ENCODE measurements at regions not wholly inside any gene's neighbourhood (a gene's known extent, or its start where the extent isn't known, plus 50 kb on each side); places are given as distances from the start of the nearest gene placed in this dataset.

DNA sequence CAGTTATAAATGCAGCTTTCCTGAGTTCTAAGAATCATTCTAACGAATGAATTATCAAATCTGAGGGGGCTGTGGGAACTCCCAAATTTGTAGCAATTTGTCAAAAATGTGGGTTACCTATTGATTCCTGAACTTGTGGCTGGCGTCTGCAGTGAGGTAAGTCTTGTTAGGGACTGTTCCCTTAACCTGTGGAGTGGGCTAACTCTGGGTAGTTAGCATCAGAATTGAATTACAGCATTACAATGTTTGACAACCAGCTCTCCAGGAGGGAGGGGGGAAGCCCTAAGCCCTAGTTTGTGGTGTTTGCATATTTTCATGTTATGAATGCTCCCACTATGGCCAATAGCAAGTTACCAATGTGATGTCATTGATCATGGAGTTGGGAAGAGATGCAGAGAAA, 65.9 kb upstream of the STT3B start:
- H3K9me3 ChIP-seq (ENCODE audit: insufficient read depth, low read depth, low read length): no peaks in the 10 kb centered on the region
- H3K4me1 ChIP-seq (ENCODE audit: insufficient read depth, low read length, poor library complexity, severe bottlenecking): peaks cover 51% of the 10 kb centered on the region
- peaks cover 6% of the 10 kb centered on the region for H3F3A ChIP-seq (ENCODE audit: low read depth)
- TF ChIP-seq, protein P1, sequence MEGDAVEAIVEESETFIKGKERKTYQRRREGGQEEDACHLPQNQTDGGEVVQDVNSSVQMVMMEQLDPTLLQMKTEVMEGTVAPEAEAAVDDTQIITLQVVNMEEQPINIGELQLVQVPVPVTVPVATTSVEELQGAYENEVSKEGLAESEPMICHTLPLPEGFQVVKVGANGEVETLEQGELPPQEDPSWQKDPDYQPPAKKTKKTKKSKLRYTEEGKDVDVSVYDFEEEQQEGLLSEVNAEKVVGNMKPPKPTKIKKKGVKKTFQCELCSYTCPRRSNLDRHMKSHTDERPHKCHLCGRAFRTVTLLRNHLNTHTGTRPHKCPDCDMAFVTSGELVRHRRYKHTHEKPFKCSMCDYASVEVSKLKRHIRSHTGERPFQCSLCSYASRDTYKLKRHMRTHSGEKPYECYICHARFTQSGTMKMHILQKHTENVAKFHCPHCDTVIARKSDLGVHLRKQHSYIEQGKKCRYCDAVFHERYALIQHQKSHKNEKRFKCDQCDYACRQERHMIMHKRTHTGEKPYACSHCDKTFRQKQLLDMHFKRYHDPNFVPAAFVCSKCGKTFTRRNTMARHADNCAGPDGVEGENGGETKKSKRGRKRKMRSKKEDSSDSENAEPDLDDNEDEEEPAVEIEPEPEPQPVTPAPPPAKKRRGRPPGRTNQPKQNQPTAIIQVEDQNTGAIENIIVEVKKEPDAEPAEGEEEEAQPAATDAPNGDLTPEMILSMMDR (conservative IDR thresholded peaks at IDR 0.05; ENCODE audit: low read length): no peak
- no peak for TF ChIP-seq EZH2phosphoT487 (IDR thresholded peaks at IDR 0.05; ENCODE audit: borderline replicate concordance)
- H3K36me3 ChIP-seq (ENCODE audit: insufficient read depth, low read length): no peaks in the 10 kb centered on the region
- no peaks in the 10 kb centered on the region for H4K20me1 ChIP-seq (ENCODE audit: insufficient read depth, low read length, poor library complexity, severe bottlenecking)
- no peak overlapping the region for H3K4me2 ChIP-seq (ENCODE audit: low read depth, low read length, poor library complexity, severe bottlenecking)
- no peak overlapping the region for H3K9ac ChIP-seq (ENCODE audit: low read depth, low read length, poor library complexity, severe bottlenecking)
- peaks cover 42% of the 10 kb centered on the region for H3K79me2 ChIP-seq (ENCODE audit: insufficient read depth, low read length)
- no peak overlapping the region for H2AFZ ChIP-seq (ENCODE audit: low read length)
- no peak overlapping the region for H3K4me3 ChIP-seq (ENCODE audit: low read length, poor library complexity, severe bottlenecking)
- H3K27me3 ChIP-seq (ENCODE audit: insufficient read depth, low read length, poor library complexity, severe bottlenecking): no peaks in the 10 kb centered on the region
- H3K9me2 ChIP-seq (replicated peaks; ENCODE audit: low read depth, low read length): no peaks in the 10 kb centered on the region

DNA sequence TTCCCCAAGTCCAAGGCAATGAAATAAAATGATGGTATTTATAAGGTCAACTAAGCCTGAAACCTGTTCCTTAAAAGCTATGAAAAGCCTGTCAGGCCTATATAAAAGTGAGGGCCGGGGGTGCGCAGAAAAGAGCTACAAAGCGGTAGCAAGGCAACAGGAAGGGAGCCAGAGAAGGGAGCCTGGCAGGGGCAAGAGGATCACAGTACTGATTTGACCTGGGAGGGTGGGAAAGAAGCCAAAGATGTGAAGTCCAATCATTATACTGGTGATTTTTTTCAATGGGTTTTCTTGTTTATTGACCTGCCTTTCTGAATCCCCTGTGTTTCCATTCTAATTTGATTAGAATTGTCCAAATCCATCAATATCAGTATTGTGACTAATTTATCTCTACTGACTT, 64.3 kb upstream of the STT3B start:
- H3K27me3 ChIP-seq (ENCODE audit: insufficient read depth, low read length, poor library complexity, severe bottlenecking): no peaks in the 10 kb centered on the region
- no peak overlapping the region for H3K4me3 ChIP-seq (ENCODE audit: low read length, poor library complexity, severe bottlenecking)
- peaks cover 35% of the 10 kb centered on the region for H3K79me2 ChIP-seq (ENCODE audit: insufficient read depth, low read length)
- H3K4me1 ChIP-seq (ENCODE audit: insufficient read depth, low read length, poor library complexity, severe bottlenecking): peaks cover 41% of the 10 kb centered on the region
- TF ChIP-seq EZH2phosphoT487 (IDR thresholded peaks at IDR 0.05; ENCODE audit: borderline replicate concordance): no peak
- TF ChIP-seq, protein P1 (conservative IDR thresholded peaks at IDR 0.05; ENCODE audit: low read length): no peak
- H3K4me2 ChIP-seq (ENCODE audit: low read depth, low read length, poor library complexity, severe bottlenecking): no peak overlapping the region
- no peaks in the 10 kb centered on the region for H3F3A ChIP-seq (ENCODE audit: low read depth)
- no peak overlapping the region for H2AFZ ChIP-seq (ENCODE audit: low read length)
- no peaks in the 10 kb centered on the region for H3K36me3 ChIP-seq (ENCODE audit: insufficient read depth, low read length)
- no peaks in the 10 kb centered on the region for H4K20me1 ChIP-seq (ENCODE audit: insufficient read depth, low read length, poor library complexity, severe bottlenecking)
- no peaks in the 10 kb centered on the region for H3K9me3 ChIP-seq (ENCODE audit: insufficient read depth, low read depth, low read length)
- H3K9me2 ChIP-seq (replicated peaks; ENCODE audit: low read depth, low read length): no peaks in the 10 kb centered on the region
- no peak overlapping the region for H3K9ac ChIP-seq (ENCODE audit: low read depth, low read length, poor library complexity, severe bottlenecking)

DNA sequence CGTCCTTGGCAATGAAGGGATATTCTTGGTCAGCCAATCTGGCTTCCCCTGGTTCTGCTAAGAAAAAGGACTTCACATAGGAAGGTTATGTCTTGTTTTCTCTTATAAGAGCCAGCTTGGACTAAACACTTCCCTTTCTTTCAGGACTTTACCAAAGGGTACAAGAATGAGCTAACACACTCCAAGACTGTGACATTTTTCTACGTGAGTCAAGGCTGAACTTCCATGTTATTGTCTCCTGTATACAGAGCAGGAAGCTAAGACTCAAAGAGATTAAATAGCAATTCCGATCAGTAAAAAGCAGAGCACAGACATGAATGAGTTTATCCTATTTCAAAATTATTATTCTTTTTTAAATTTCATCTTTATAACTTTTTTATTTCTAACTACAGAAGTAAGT, 63.3 kb upstream of the STT3B start:
- Histone ChIP-seq H3K36me3 (ENCODE audit: insufficient read depth, low read length) (no peaks in the 10 kb centered on the region), H3K79me2 (ENCODE audit: insufficient read depth, low read length) (peaks cover 26% of the 10 kb centered on the region), H3K4me2 (ENCODE audit: low read depth, low read length, poor library complexity, severe bottlenecking) (no peak overlapping the region), H3K9me2 (replicated peaks; ENCODE audit: low read depth, low read length) (no peaks in the 10 kb centered on the region), H3K9ac (ENCODE audit: low read depth, low read length, poor library complexity, severe bottlenecking) (no peak overlapping the region), H2AFZ (ENCODE audit: low read length) (no peak overlapping the region), H3F3A (ENCODE audit: low read depth) (no peaks in the 10 kb centered on the region), H4K20me1 (ENCODE audit: insufficient read depth, low read length, poor library complexity, severe bottlenecking) (no peaks in the 10 kb centered on the region), H3K27me3 (ENCODE audit: insufficient read depth, low read length, poor library complexity, severe bottlenecking) (no peaks in the 10 kb centered on the region), H3K4me1 (ENCODE audit: insufficient read depth, low read length, poor library complexity, severe bottlenecking) (peaks cover 32% of the 10 kb centered on the region), H3K4me3 (ENCODE audit: low read length, poor library complexity, severe bottlenecking) (no peak overlapping the region), H3K9me3 (ENCODE audit: insufficient read depth, low read depth, low read length) (no peaks in the 10 kb centered on the region)
- TF ChIP-seq EZH2phosphoT487 (IDR thresholded peaks at IDR 0.05; ENCODE audit: borderline replicate concordance): no peak
- TF ChIP-seq, protein P1 (conservative IDR thresholded peaks at IDR 0.05; ENCODE audit: low read length): no peak

Measured in Loucy (cell line).